Sigmoid colon (tissue), 6 donors: ENCODE measurements at regions not wholly inside any gene's neighbourhood (a gene's known extent, or its start where the extent isn't known, plus 50 kb on each side); places are given as distances from the start of the nearest gene placed in this dataset.

Experiments used
- DNase-seq: peaks from one replicate; pipeline ENCODE4 v3.0.0-alpha.2; 2019
- H3K27ac ChIP-seq, 4 donors: fragments of 200-600 bp; sonication (generic); one replicate each; pipeline ENCODE4 v1.5.1; 2016 to 2019; ENCODE audit warnings: mild to moderate bottlenecking in 1 of 4
- H3K27me3 ChIP-seq, 3 donors: fragments of 200-600 bp; sonication (generic); one replicate each; pipeline ENCODE4 v1.5.1; 2019; ENCODE audit warnings: mild to moderate bottlenecking in 1 of 3
- H3K36me3 ChIP-seq, 4 donors: fragments of 200-600 bp; sonication (generic); one replicate each; pipeline ENCODE4 v1.5.1; 2016 to 2019
- H3K4me1 ChIP-seq, 4 donors: fragments of 200-600 bp; sonication (generic); one replicate each; pipeline ENCODE4 v1.5.1; 2017 to 2019
- H3K4me3 ChIP-seq, 4 donors: fragments of 200-600 bp; sonication (generic); one replicate each; pipeline ENCODE4 v1.5.1; 2017 to 2019; ENCODE audit warnings: mild to moderate bottlenecking in 2 of 4, moderate library complexity in 1 of 4
- H3K9me3 ChIP-seq, 4 donors: fragments of 200-600 bp in 3 of 4; sonication (generic) in 3 of 4; one replicate each; pipeline versions ENCODE4 v1.5.1 to v1.6.1; 2013 to 2019
- CTCF ChIP-seq, 4 experiments: fragments of 450-650 bp in 3 of 4; fragments of 200-600 bp in 1 of 4; IDR thresholded peaks; one replicate each; pipeline ENCODE4 v1.5.1; 2016 to 2019; ENCODE audit warnings: antibody characterized with exemption in 4 of 4, mild to moderate bottlenecking in 3 of 4, moderate library complexity in 2 of 4
- EP300 ChIP-seq, 4 donors: sonication (generic); formaldehyde crosslinking; IDR thresholded peaks; one replicate each; pipeline ENCODE4 v1.6.1; 2017; ENCODE audit warnings: antibody characterized with exemption in 4 of 4
- POLR2A ChIP-seq, 2 donors: fragments of 450-650 bp; IDR thresholded peaks; one replicate each; pipeline ENCODE4 v1.6.1; 2016; ENCODE audit warnings: antibody characterized with exemption in 2 of 2, mild to moderate bottlenecking in 2 of 2, moderate library complexity in 2 of 2
- POLR2AphosphoS5 ChIP-seq, 4 donors: sonication (generic); formaldehyde crosslinking; IDR thresholded peaks; one replicate each; pipeline ENCODE4 v1.6.1; 2017; ENCODE audit warnings: antibody characterized with exemption in 4 of 4
- WGBS, 2 donors: extraction: QIAGEN DNeasy Blood & Tissue Kit; methylation state at CpG; one replicate each; pipeline ENCODE4 v1.1.7; 2013; 5-methylcytosine and 5-hydroxymethylcytosine counted together
- intact Hi-C: fragments of 100-400 bp; cut with DNase I; formaldehyde crosslinking; loops from one replicate; pipeline ENCODE4 v1.15.1; 2023
- donor health status: healthy with polysubstance abuse.
- donor health status: healthy.

DNA sequence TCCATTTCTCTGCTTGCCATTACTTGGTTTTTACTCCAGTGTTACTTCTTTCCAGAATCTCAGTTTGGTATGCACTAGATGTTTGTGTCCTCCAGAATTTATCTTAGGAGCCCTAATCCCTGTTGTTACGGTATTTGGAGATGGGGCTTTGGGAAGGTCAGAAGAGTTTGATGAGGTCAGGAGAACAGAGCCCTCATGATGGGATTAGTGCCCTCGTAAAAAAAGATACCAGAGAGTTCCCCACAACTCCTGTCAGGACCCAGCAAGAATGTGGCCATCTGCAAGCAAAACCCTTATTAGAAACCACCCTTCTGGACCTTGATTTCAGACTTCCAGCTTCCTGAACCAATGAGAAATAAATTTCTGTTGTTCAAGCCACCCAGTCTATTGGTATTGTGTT, 98.0 kb downstream of the ADAMTS1 start:
- 66 to 72% methylated on average over 2 of the region's 2 CpGs for WGBS, 2 donors
- no peaks in the 10 kb centered on the region for H3K4me1 ChIP-seq
- H3K4me3 ChIP-seq = no peak overlapping the region
- H3K27ac ChIP-seq = no peak overlapping the region
- no peak for DNase-seq
- no peak for TF ChIP-seq POLR2A (IDR thresholded peaks at IDR 0.05)
- TF ChIP-seq EP300 (IDR thresholded peaks at IDR 0.05) = no peak
- TF ChIP-seq CTCF (IDR thresholded peaks at IDR 0.05) = no peak
- no peak for TF ChIP-seq POLR2AphosphoS5 (IDR thresholded peaks at IDR 0.05)
- intact Hi-C loops = no loop called here
- no peaks in the 10 kb centered on the region for H3K36me3 ChIP-seq
- no peaks in the 10 kb centered on the region for H3K9me3 ChIP-seq
- no peaks in the 10 kb centered on the region for H3K27me3 ChIP-seq

DNA sequence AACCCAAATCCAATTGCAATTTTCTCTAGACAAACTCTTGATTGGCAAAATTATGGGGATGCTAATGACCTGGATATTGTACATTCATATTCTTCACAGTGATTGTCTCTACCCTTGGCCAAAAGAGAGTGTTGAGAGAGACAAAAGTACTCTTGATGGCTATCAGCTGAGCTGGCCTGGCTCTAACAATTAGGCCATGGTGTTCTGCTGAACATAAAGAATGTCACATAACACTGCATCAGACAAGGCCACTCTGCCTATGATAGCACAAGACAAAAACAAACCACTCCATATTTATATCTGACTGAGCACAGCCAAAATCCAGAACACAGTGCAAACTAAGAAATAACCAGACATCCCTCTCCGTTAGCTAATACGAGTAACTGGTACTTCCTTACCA, 101.7 kb downstream of the ADAMTS1 start:
- intact Hi-C loops = no loop called here
- TF ChIP-seq POLR2AphosphoS5 (IDR thresholded peaks at IDR 0.05) (no peak), EP300 (IDR thresholded peaks at IDR 0.05) (no peak)
- Histone ChIP-seq H3K27me3 (no peaks in the 10 kb centered on the region), H3K4me1 (no peaks in the 10 kb centered on the region), H3K27ac (no peak overlapping the region), H3K9me3 (no peaks in the 10 kb centered on the region), H3K4me3 (no peak overlapping the region), H3K36me3 (no peaks in the 10 kb centered on the region)
- 92 to 94% methylated on average over 2 of the region's 2 CpGs for WGBS, 2 donors
- no peak for DNase-seq

DNA sequence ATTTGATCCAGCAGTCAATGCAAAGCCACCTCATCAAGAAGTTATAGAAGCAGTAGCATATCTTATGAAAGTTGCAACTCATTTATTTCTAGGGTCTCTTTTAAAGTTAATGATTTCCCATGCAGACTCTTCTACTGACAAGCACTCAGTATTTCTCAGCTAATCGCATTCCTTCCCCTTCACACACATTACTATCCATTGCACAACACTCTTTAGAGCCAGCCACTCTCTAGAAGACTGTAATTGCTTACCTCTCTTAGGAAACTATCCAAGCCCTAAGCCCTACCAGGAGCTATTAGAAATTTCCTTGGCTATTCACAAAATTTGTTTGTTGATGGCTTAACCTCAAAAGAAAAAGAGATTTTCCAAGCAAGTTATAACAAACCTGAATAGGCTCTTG, 106.0 kb downstream of the ADAMTS1 start:
- no peak overlapping the region for H3K4me3 ChIP-seq
- no peaks in the 10 kb centered on the region for H3K27me3 ChIP-seq
- intact Hi-C loops = no loop called here
- 28 to 52% methylated on average over 1 of the region's 1 CpG for WGBS, 2 donors
- TF ChIP-seq POLR2AphosphoS5 (IDR thresholded peaks at IDR 0.05) (no peak), POLR2A (IDR thresholded peaks at IDR 0.05) (no peak), EP300 (IDR thresholded peaks at IDR 0.05) (no peak), CTCF (IDR thresholded peaks at IDR 0.05) (no peak)
- H3K36me3 ChIP-seq = no peaks in the 10 kb centered on the region
- no peaks in the 10 kb centered on the region for H3K9me3 ChIP-seq
- no peaks in the 10 kb centered on the region for H3K4me1 ChIP-seq
- no peak for DNase-seq
- H3K27ac ChIP-seq = no peak overlapping the region

DNA sequence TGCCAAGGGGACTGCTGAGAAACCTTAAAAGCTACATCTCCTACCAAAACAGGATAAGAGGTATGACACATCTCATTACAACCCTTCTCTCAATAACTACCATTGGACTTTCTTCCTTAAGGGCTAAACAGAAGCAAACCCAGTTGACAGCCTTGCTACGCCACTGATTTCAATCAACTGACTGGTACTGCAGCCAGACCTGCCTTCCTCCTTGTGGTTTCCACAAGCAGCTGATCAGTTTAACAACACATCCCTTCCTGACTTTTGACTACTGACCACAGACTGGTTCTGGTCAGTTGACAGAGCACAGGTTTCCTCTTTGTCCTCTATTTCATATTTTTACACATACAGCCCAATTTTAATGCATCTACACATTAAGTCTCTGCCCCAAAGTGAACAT, 108.8 kb downstream of the ADAMTS1 start:
- Histone ChIP-seq H3K27me3 (no peaks in the 10 kb centered on the region), H3K27ac (no peak overlapping the region), H3K9me3 (no peaks in the 10 kb centered on the region), H3K36me3 (no peaks in the 10 kb centered on the region), H3K4me3 (no peak overlapping the region), H3K4me1 (no peaks in the 10 kb centered on the region)
- intact Hi-C loops = no loop called here
- DNase-seq = no peak
- TF ChIP-seq EP300 (IDR thresholded peaks at IDR 0.05) = no peak
- no peak for TF ChIP-seq CTCF (IDR thresholded peaks at IDR 0.05)
- no peak for TF ChIP-seq POLR2A (IDR thresholded peaks at IDR 0.05)
- no peak for TF ChIP-seq POLR2AphosphoS5 (IDR thresholded peaks at IDR 0.05)
- WGBS, 2 donors = 87 to 93% methylated on average over 1 of the region's 1 CpG

DNA sequence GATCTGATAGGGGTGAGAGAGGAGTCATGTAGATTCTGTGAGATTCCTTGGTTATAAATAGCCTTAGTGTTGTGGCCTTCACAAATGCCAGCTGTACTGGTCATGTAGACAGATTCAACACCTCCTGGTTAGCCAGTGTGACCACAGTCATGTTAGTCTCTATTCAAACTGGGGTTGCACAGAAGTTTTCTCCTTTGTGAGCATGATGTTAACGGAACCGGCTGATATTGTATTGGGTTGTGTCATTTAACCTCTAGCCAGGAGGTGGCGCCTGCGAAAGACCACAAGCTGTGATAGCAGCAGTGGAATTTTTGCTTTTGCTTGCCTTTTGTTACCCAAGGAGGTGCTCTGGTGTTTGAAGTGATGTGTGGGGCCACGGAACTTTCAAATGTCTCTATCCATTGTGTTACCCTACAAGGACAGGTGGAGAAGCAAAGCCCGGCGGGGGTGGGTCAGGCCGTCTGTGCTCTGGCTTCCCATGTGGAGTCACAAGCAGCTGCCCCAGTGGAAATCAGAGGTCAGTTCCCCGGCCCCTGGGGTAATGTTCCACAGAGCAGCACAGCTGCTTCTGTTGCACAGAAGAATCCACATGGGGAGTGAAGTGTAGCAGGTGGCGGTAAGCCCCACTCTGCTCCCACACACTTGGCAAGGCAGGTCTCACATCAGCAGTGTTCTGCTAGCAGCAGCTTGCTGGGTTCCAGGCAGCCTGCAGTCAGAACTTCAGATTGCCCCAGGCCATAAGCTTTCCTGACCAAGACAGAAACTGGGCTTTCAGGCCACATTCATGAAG, 112.6 kb downstream of the ADAMTS1 start:
- TF ChIP-seq POLR2AphosphoS5 (IDR thresholded peaks at IDR 0.05) = no peak
- no peak for TF ChIP-seq POLR2A (IDR thresholded peaks at IDR 0.05)
- TF ChIP-seq CTCF (IDR thresholded peaks at IDR 0.05) = peak in 3 of 4 experiments; percentile 18 to 33 (median 27)
- TF ChIP-seq EP300 (IDR thresholded peaks at IDR 0.05) = no peak
- Histone ChIP-seq H3K36me3 (no peaks in the 10 kb centered on the region), H3K4me1 (no peaks in the 10 kb centered on the region), H3K27ac (no peak overlapping the region), H3K9me3 (no peaks in the 10 kb centered on the region), H3K27me3 (no peaks in the 10 kb centered on the region), H3K4me3 (no peak overlapping the region)
- no peak for DNase-seq
- intact Hi-C loops = no loop called here
- WGBS, 2 donors = 56 to 61% methylated on average over 10 of the region's 10 CpGs
